ENCODE measurements at regions not wholly inside any gene's neighbourhood (a gene's known extent, or its start where the extent isn't known, plus 50 kb on each side); places are given as distances from the start of the nearest gene placed in this dataset.

GRCh38 chr16:64225036-64225435, 896.8 kb downstream of the CDH11 start (continued):
- TF ChIP-seq CTCF (IDR thresholded peaks at IDR 0.05; ENCODE audit: poor library complexity, severe bottlenecking) (no peak), POLR2AphosphoS5 (IDR thresholded peaks at IDR 0.05) (no peak)

- Histone ChIP-seq H3K79me2 (replicated peaks; ENCODE audit: insufficient read depth, low read length) (no peaks in the 10 kb centered on the region), H4K20me1 (ENCODE audit: insufficient read depth) (no peaks in the 10 kb centered on the region), H2AFZ (ENCODE audit: low read depth, low read length) (no peak overlapping the region), H3K27me3 (ENCODE audit: insufficient read depth, low read depth, low read length) (no peaks in the 10 kb centered on the region), H3K4me2 (ENCODE audit: low read length) (no peak overlapping the region), H3K4me3 (ENCODE audit: low read length) (no peak overlapping the region), H3K36me3 (ENCODE audit: insufficient read depth, low read length) (no peaks in the 10 kb centered on the region), H3K9me3 (ENCODE audit: low read length) (no peaks in the 10 kb centered on the region), H3F3A (ENCODE audit: insufficient read depth, low read length, poor library complexity, severe bottlenecking) (no peaks in the 10 kb centered on the region), H3K9me2 (ENCODE audit: insufficient read depth, low read length) (no peaks in the 10 kb centered on the region), H3K9ac (ENCODE audit: low read length) (no peak overlapping the region), H3K27ac (ENCODE audit: low read length) (peak overlapping the region; percentile 14)
- TF ChIP-seq POLR2AphosphoS5 (IDR thresholded peaks at IDR 0.05), result no peak
- no peak for TF ChIP-seq SMC3 (conservative IDR thresholded peaks at IDR 0.05; ENCODE audit: poor library complexity)
- TF ChIP-seq CTCF (IDR thresholded peaks at IDR 0.05; ENCODE audit: poor library complexity, severe bottlenecking), result no peak
- TF ChIP-seq EP300 (conservative IDR thresholded peaks at IDR 0.05; ENCODE audit: poor library complexity, severe bottlenecking), result no peak
- TF ChIP-seq MXI1 (conservative IDR thresholded peaks at IDR 0.05; ENCODE audit: poor library complexity, severe bottlenecking), result no peak
- TF ChIP-seq RAD21 (conservative IDR thresholded peaks at IDR 0.05), result no peak
- no peak for TF ChIP-seq REST (IDR thresholded peaks at IDR 0.05; ENCODE audit: borderline replicate concordance)
- TF ChIP-seq EZH2 (IDR thresholded peaks at IDR 0.05; ENCODE audit: borderline replicate concordance, insufficient read depth, low read length, poor library complexity, severe bottlenecking), result no peak
Observed at GRCh38 chr16:64217789-64218535, 903.9 kb downstream of the CDH11 start.
